Activated naive CD4-positive, alpha-beta T cell treated with anti-CD3 and anti-CD28 coated beads for 36 hours (primary cell): ENCODE measurements at regions not wholly inside any gene's neighbourhood (a gene's known extent, or its start where the extent isn't known, plus 50 kb on each side); places are given as distances from the start of the nearest gene placed in this dataset.

Experiments
- CTCF ChIA-PET: fragments of 350-600 bp; sonication (Branson Sonifier 250); formaldehyde crosslinking; loops from one replicate; lab custom pipeline; 2021; ENCODE audit warnings: antibody characterized with exemption; lab: Charles Lee
- DNase-seq: peaks from one replicate; pipeline ENCODE4 v3.0.0-alpha.2; 2020
- H3K27ac Mint-ChIP-seq: one replicate; pipeline ENCODE4 v1.8.0; 2021; ENCODE audit warnings: mild to moderate bottlenecking, mixed read lengths
- H3K27me3 Mint-ChIP-seq: one replicate; pipeline ENCODE4 v1.8.0; 2021; ENCODE audit warnings: low read depth, mixed read lengths
- H3K36me3 Mint-ChIP-seq: one replicate; pipeline ENCODE4 v1.8.0; 2021; ENCODE audit warnings: low read depth, mixed read lengths
- H3K4me1 Mint-ChIP-seq: one replicate; pipeline ENCODE4 v1.8.0; 2021; ENCODE audit warnings: low read depth, mixed read lengths
- H3K4me3 Mint-ChIP-seq: one replicate; pipeline ENCODE4 v1.8.0; 2021; ENCODE audit warnings: mild to moderate bottlenecking, moderate library complexity, mixed read lengths
- H3K9me3 Mint-ChIP-seq: one replicate; pipeline ENCODE4 v1.8.0; 2021; ENCODE audit warnings: mixed read lengths
- intact Hi-C: fragments of 100-400 bp; cut with micrococcal nuclease; formaldehyde crosslinking; loops from one replicate; pipeline ENCODE4 v1.15.1; 2023

GRCh38 chr14:42703501-42703900 lies 1096.8 kb downstream of the LRFN5 start:
- no peaks in the 10 kb centered on the region for H3K4me1 Mint-ChIP-seq
- no peak overlapping the region for H3K27ac Mint-ChIP-seq
- CTCF ChIA-PET, result no interaction called here
- DNase-seq, result no peak
- H3K36me3 Mint-ChIP-seq, result no peaks in the 10 kb centered on the region
- H3K9me3 Mint-ChIP-seq, result no peaks in the 10 kb centered on the region
- intact Hi-C loops, result no loop called here
- H3K4me3 Mint-ChIP-seq, result no peak overlapping the region
- H3K27me3 Mint-ChIP-seq, result no peaks in the 10 kb centered on the region

- intact Hi-C loops, result no loop called here
- CTCF ChIA-PET, result no interaction called here
- Mint-ChIP-seq H3K4me3 (no peak overlapping the region), H3K36me3 (no peaks in the 10 kb centered on the region), H3K4me1 (no peaks in the 10 kb centered on the region), H3K27ac (no peak overlapping the region), H3K9me3 (peaks cover 7% of the 10 kb centered on the region), H3K27me3 (no peaks in the 10 kb centered on the region)
- no peak for DNase-seq
Observed at GRCh38 chr14:42687421-42687820, 1080.7 kb downstream of the LRFN5 start.

GRCh38 chr14:42683707-42684106 lies 1077.0 kb downstream of the LRFN5 start:
- H3K36me3 Mint-ChIP-seq, result no peaks in the 10 kb centered on the region
- intact Hi-C loops, result no loop called here
- no peaks in the 10 kb centered on the region for H3K27me3 Mint-ChIP-seq
- no peaks in the 10 kb centered on the region for H3K4me1 Mint-ChIP-seq
- H3K9me3 Mint-ChIP-seq, result peaks cover 4% of the 10 kb centered on the region
- H3K4me3 Mint-ChIP-seq, result no peak overlapping the region
- CTCF ChIA-PET, result no interaction called here
- no peak for DNase-seq
- H3K27ac Mint-ChIP-seq, result no peak overlapping the region

GRCh38 chr14:42676636-42677035 lies 1070.0 kb downstream of the LRFN5 start:
- no peak overlapping the region for H3K4me3 Mint-ChIP-seq
- DNase-seq, result no peak
- no peak overlapping the region for H3K27ac Mint-ChIP-seq
- no peaks in the 10 kb centered on the region for H3K36me3 Mint-ChIP-seq
- intact Hi-C loops, result no loop called here
- H3K4me1 Mint-ChIP-seq, result no peaks in the 10 kb centered on the region
- H3K27me3 Mint-ChIP-seq, result no peaks in the 10 kb centered on the region
- peaks cover 4% of the 10 kb centered on the region for H3K9me3 Mint-ChIP-seq
- CTCF ChIA-PET, result no interaction called here

- Mint-ChIP-seq H3K4me3 (no peak overlapping the region), H3K27me3 (no peaks in the 10 kb centered on the region), H3K36me3 (no peaks in the 10 kb centered on the region), H3K9me3 (peaks cover 2% of the 10 kb centered on the region), H3K4me1 (no peaks in the 10 kb centered on the region), H3K27ac (no peak overlapping the region)
- no peak for DNase-seq
- intact Hi-C loops, result no loop called here
- CTCF ChIA-PET, result interaction anchor here (0.6 kb wide), 1 partner anchor 257 kb away, joined by 3 read pairs; no protein-coding TSS in a partner anchor
Observed at GRCh38 chr14:42673963-42674362, 1067.3 kb downstream of the LRFN5 start.

- H3K36me3 Mint-ChIP-seq, result no peaks in the 10 kb centered on the region
- H3K9me3 Mint-ChIP-seq, result peaks cover 2% of the 10 kb centered on the region
- no peak overlapping the region for H3K27ac Mint-ChIP-seq
- CTCF ChIA-PET, result no interaction called here
- intact Hi-C loops, result no loop called here
- H3K27me3 Mint-ChIP-seq, result no peaks in the 10 kb centered on the region
- no peak for DNase-seq
- H3K4me3 Mint-ChIP-seq, result no peak overlapping the region
- H3K4me1 Mint-ChIP-seq, result no peaks in the 10 kb centered on the region
Observed at GRCh38 chr14:42671636-42672035, 1065.0 kb downstream of the LRFN5 start.

GRCh38 chr14:42665083-42665482 lies 1058.4 kb downstream of the LRFN5 start:
- Mint-ChIP-seq H3K27me3 (no peaks in the 10 kb centered on the region), H3K4me3 (no peak overlapping the region), H3K27ac (no peak overlapping the region), H3K4me1 (no peaks in the 10 kb centered on the region), H3K36me3 (no peaks in the 10 kb centered on the region), H3K9me3 (peaks cover 5% of the 10 kb centered on the region)
- CTCF ChIA-PET, result no interaction called here
- intact Hi-C loops, result no loop called here
- no peak for DNase-seq

- no peaks in the 10 kb centered on the region for H3K36me3 Mint-ChIP-seq
Observed at GRCh38 chr14:42664190-42664589, 1057.5 kb downstream of the LRFN5 start.

GRCh38 chr14:42654707-42655106 lies 1048.0 kb downstream of the LRFN5 start:
- CTCF ChIA-PET, result no interaction called here
- no peak overlapping the region for H3K4me3 Mint-ChIP-seq
- no peak for DNase-seq

More at GRCh38 chr14:42664190-42664589, 1057.5 kb downstream of the LRFN5 start:
- DNase-seq, result no peak
- Mint-ChIP-seq H3K4me3 (no peak overlapping the region), H3K9me3 (peaks cover 5% of the 10 kb centered on the region), H3K27ac (no peak overlapping the region), H3K27me3 (no peaks in the 10 kb centered on the region), H3K4me1 (no peaks in the 10 kb centered on the region)
- intact Hi-C loops, result no loop called here
- CTCF ChIA-PET, result no interaction called here

GRCh38 chr14:42642787-42643186 lies 1036.1 kb downstream of the LRFN5 start:
- H3K27ac Mint-ChIP-seq, result no peak overlapping the region
- CTCF ChIA-PET, result no interaction called here
- H3K4me1 Mint-ChIP-seq, result no peaks in the 10 kb centered on the region
- no peaks in the 10 kb centered on the region for H3K27me3 Mint-ChIP-seq
- intact Hi-C loops, result no loop called here
- H3K4me3 Mint-ChIP-seq, result no peak overlapping the region
- H3K36me3 Mint-ChIP-seq, result no peaks in the 10 kb centered on the region
- DNase-seq, result no peak
- peaks cover 11% of the 10 kb centered on the region for H3K9me3 Mint-ChIP-seq

More at GRCh38 chr14:42654707-42655106, 1048.0 kb downstream of the LRFN5 start:
- Mint-ChIP-seq H3K4me1 (no peaks in the 10 kb centered on the region), H3K27ac (no peak overlapping the region), H3K27me3 (no peaks in the 10 kb centered on the region), H3K9me3 (peaks cover under 1% of the 10 kb centered on the region), H3K36me3 (no peaks in the 10 kb centered on the region)
- intact Hi-C loops, result no loop called here

- CTCF ChIA-PET, result interaction anchor here (0.6 kb wide), 1 partner anchor 284 kb away, joined by 4 read pairs; no protein-coding TSS in a partner anchor
- H3K4me3 Mint-ChIP-seq, result no peak overlapping the region
- intact Hi-C loops, result no loop called here
- no peaks in the 10 kb centered on the region for H3K27me3 Mint-ChIP-seq
- no peak overlapping the region for H3K27ac Mint-ChIP-seq
- H3K36me3 Mint-ChIP-seq, result no peaks in the 10 kb centered on the region
- H3K9me3 Mint-ChIP-seq, result peaks cover 4% of the 10 kb centered on the region
- DNase-seq, result no peak
- no peaks in the 10 kb centered on the region for H3K4me1 Mint-ChIP-seq
Observed at GRCh38 chr14:42633504-42634095, 1026.9 kb downstream of the LRFN5 start.

- H3K4me1 Mint-ChIP-seq, result no peaks in the 10 kb centered on the region
- H3K36me3 Mint-ChIP-seq, result no peaks in the 10 kb centered on the region
- intact Hi-C loops, result no loop called here
- CTCF ChIA-PET, result no interaction called here
- H3K9me3 Mint-ChIP-seq, result peaks cover 4% of the 10 kb centered on the region
- no peaks in the 10 kb centered on the region for H3K27me3 Mint-ChIP-seq
- no peak overlapping the region for H3K4me3 Mint-ChIP-seq
- DNase-seq, result no peak
- H3K27ac Mint-ChIP-seq, result no peak overlapping the region
Observed at GRCh38 chr14:42629553-42629952, 1022.9 kb downstream of the LRFN5 start.

- DNase-seq, result no peak
- H3K4me1 Mint-ChIP-seq, result no peaks in the 10 kb centered on the region
- intact Hi-C loops, result no loop called here
- H3K4me3 Mint-ChIP-seq, result no peak overlapping the region
- H3K9me3 Mint-ChIP-seq, result peaks cover 4% of the 10 kb centered on the region
- H3K36me3 Mint-ChIP-seq, result no peaks in the 10 kb centered on the region
- H3K27ac Mint-ChIP-seq, result no peak overlapping the region
- no peaks in the 10 kb centered on the region for H3K27me3 Mint-ChIP-seq
- CTCF ChIA-PET, result no interaction called here
Observed at GRCh38 chr14:42628602-42629001, 1021.9 kb downstream of the LRFN5 start.
